ENCODE measurements at regions not wholly inside any gene's neighbourhood (a gene's known extent, or its start where the extent isn't known, plus 50 kb on each side); places are given as distances from the start of the nearest gene placed in this dataset.

DNA sequence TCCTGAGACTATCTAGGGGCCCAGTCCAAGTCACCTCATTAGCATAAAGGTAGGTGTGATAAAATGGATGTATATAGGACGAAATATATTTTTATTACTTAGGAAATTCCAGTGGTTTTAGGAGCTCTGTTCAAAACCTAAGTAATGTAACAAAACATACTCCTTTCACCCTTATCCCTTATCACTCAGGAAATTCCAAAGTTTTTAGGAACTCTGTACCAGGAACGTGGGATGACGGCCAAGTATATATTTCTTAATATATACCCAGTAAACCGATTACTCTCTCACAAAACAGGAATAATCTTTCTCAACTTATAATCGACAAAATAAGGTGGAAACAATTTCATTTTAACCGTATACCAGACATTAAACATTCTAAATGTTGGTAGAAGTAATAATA lies 195.7 kb downstream of the ZPLD1 start:
- CTCF ChIA-PET = no interaction called here
- in situ Hi-C loops (cut with HindIII; ENCODE audit: low pct_unique_long_range_greater_than_20kb, low sequenced_read_pairs) = no loop called here
- H3K4me3 ChIP-seq (ENCODE audit: low read depth in 2 of 2, low read length in 2 of 2) = no peak overlapping the region
- POLR2A ChIA-PET = no interaction called here
- TF ChIP-seq CTCF (IDR thresholded peaks at IDR 0.05) (no peak), TCF7L2 (IDR thresholded peaks at IDR 0.05; ENCODE audit: low read depth, low read length) (no peak), SIN3A (IDR thresholded peaks at IDR 0.05; ENCODE audit: borderline replicate concordance, insufficient read depth, low read depth, low read length) (no peak), POLR2AphosphoS5 (IDR thresholded peaks at IDR 0.05; ENCODE audit: low read depth, low read length) (no peak)
- TF ChIP-seq, protein P1, sequence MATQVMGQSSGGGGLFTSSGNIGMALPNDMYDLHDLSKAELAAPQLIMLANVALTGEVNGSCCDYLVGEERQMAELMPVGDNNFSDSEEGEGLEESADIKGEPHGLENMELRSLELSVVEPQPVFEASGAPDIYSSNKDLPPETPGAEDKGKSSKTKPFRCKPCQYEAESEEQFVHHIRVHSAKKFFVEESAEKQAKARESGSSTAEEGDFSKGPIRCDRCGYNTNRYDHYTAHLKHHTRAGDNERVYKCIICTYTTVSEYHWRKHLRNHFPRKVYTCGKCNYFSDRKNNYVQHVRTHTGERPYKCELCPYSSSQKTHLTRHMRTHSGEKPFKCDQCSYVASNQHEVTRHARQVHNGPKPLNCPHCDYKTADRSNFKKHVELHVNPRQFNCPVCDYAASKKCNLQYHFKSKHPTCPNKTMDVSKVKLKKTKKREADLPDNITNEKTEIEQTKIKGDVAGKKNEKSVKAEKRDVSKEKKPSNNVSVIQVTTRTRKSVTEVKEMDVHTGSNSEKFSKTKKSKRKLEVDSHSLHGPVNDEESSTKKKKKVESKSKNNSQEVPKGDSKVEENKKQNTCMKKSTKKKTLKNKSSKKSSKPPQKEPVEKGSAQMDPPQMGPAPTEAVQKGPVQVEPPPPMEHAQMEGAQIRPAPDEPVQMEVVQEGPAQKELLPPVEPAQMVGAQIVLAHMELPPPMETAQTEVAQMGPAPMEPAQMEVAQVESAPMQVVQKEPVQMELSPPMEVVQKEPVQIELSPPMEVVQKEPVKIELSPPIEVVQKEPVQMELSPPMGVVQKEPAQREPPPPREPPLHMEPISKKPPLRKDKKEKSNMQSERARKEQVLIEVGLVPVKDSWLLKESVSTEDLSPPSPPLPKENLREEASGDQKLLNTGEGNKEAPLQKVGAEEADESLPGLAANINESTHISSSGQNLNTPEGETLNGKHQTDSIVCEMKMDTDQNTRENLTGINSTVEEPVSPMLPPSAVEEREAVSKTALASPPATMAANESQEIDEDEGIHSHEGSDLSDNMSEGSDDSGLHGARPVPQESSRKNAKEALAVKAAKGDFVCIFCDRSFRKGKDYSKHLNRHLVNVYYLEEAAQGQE (IDR thresholded peaks at IDR 0.05; ENCODE audit: insufficient read depth in 1 of 2, low read depth in 2 of 2, low read length in 1 of 2) = no peak
- no peaks in the 10 kb centered on the region for H3K36me3 ChIP-seq (ENCODE audit: control insufficient read depth, insufficient read depth, low read length)
- intact Hi-C loops (cut with micrococcal nuclease; ENCODE audit: unreplicated experiment) = no loop called here
- DNase-seq (ENCODE audit: low read depth, low spot score) (no peak), ATAC-seq (no peak)
- no TSS peak for BruUV-seq (replicated peaks)
- no peaks in the 10 kb centered on the region for H3K9me3 ChIP-seq (ENCODE audit: control insufficient read depth, insufficient read depth, low read depth, low read length)
- H3K27ac ChIP-seq (ENCODE audit: low read length) = no peak overlapping the region
- H3K4me1 ChIP-seq (ENCODE audit: control insufficient read depth, insufficient read depth, low read length) = no peaks in the 10 kb centered on the region
- H3K27me3 ChIP-seq (ENCODE audit: control insufficient read depth, insufficient read depth, low read length) = no peaks in the 10 kb centered on the region

DNA sequence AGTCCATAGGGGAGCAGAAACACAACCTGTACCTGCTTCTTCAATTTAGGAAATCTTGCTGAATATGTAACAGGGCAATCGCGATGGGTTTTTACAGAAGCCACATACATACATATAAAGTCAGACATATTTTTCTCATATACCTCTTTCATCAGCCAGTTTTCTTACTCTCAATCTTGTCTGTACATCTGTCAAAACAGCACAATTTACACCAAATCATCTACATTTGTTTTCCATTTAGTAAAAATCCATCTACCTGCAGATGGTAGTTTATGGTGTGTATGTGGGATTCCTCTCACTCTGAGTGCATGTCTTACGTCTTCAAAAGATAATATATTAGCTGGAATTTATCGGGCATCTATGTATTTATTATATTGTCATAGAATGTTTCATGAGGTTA lies 208.7 kb downstream of the ZPLD1 start:
- no peak overlapping the region for H3K27ac ChIP-seq (ENCODE audit: low read length)
- intact Hi-C loops (cut with micrococcal nuclease; ENCODE audit: unreplicated experiment) (no loop called here), in situ Hi-C loops (cut with HindIII; ENCODE audit: low pct_unique_long_range_greater_than_20kb, low sequenced_read_pairs) (no loop called here)
- ATAC-seq = no peak
- no peak overlapping the region for H3K4me3 ChIP-seq (ENCODE audit: low read depth in 2 of 2, low read length in 2 of 2)
- no peak for DNase-seq (ENCODE audit: low read depth, low spot score)
- no peaks in the 10 kb centered on the region for H3K36me3 ChIP-seq (ENCODE audit: control insufficient read depth, insufficient read depth, low read length)
- no peaks in the 10 kb centered on the region for H3K27me3 ChIP-seq (ENCODE audit: control insufficient read depth, insufficient read depth, low read length)
- ChIA-PET POLR2A (no interaction called here), CTCF (no interaction called here)
- H3K4me1 ChIP-seq (ENCODE audit: control insufficient read depth, insufficient read depth, low read length) = no peaks in the 10 kb centered on the region
- TF ChIP-seq CTCF (IDR thresholded peaks at IDR 0.05) (no peak), SIN3A (IDR thresholded peaks at IDR 0.05; ENCODE audit: borderline replicate concordance, insufficient read depth, low read depth, low read length) (no peak), TCF7L2 (IDR thresholded peaks at IDR 0.05; ENCODE audit: low read depth, low read length) (no peak), POLR2AphosphoS5 (IDR thresholded peaks at IDR 0.05; ENCODE audit: low read depth, low read length) (no peak)
- TF ChIP-seq, protein P1 (IDR thresholded peaks at IDR 0.05; ENCODE audit: insufficient read depth in 1 of 2, low read depth in 2 of 2, low read length in 1 of 2) = no peak
- no TSS peak for BruUV-seq (replicated peaks)
- no peaks in the 10 kb centered on the region for H3K9me3 ChIP-seq (ENCODE audit: control insufficient read depth, insufficient read depth, low read depth, low read length)
